ENCODE measurements at regions not wholly inside any gene's neighbourhood (a gene's known extent, or its start where the extent isn't known, plus 50 kb on each side); places are given as distances from the start of the nearest gene placed in this dataset.

- H3F3A ChIP-seq (replicated peaks; ENCODE audit: low read depth), result no peaks in the 10 kb centered on the region
- H3K9me2 ChIP-seq (ENCODE audit: insufficient read depth), result no peaks in the 10 kb centered on the region; the same call in 1 of the 2 replicates
- H3K79me2 ChIP-seq (replicated peaks; ENCODE audit: insufficient read depth), result no peaks in the 10 kb centered on the region
- H3K36me3 ChIP-seq (ENCODE audit: insufficient read depth), result peaks cover 13% of the 10 kb centered on the region; the same call in 1 of the 2 replicates
- no peak for DNase-seq (ENCODE audit: low spot score)
- Mint-ChIP-seq H3K9me3 (peaks cover 47% of the 10 kb centered on the region), H3K4me3 (no peak overlapping the region), H3K4me1 (no peaks in the 10 kb centered on the region), H3K27me3 (ENCODE audit: insufficient read depth, low read depth, poor library complexity) (peaks cover 2% of the 10 kb centered on the region), H3K36me3 (ENCODE audit: low read depth) (peaks cover 44% of the 10 kb centered on the region), H3K27ac (no peak overlapping the region)
- H2AFZ ChIP-seq, result no peak overlapping the region
- H3K4me1 ChIP-seq (ENCODE audit: insufficient read depth), result no peaks in the 10 kb centered on the region
- no peak for TF ChIP-seq CREB1 (CRISPR knock-in tag; IDR thresholded peaks at IDR 0.05; ENCODE audit: low read depth)
- TF ChIP-seq ZNF462 (CRISPR knock-in tag; IDR thresholded peaks at IDR 0.05), result no peak
- no peak for TF ChIP-seq ZNF331 (CRISPR knock-in tag; IDR thresholded peaks at IDR 0.05; ENCODE audit: low read depth)
- TF ChIP-seq EZH2phosphoT487 (IDR thresholded peaks at IDR 0.05; ENCODE audit: unreplicated experiment), result no peak
- TF ChIP-seq NANOG (IDR thresholded peaks at IDR 0.05; ENCODE audit: borderline replicate concordance), result no peak
- no peak for TF ChIP-seq CTCF (conservative IDR thresholded peaks at IDR 0.05; ENCODE audit: low read depth in 2 of 2)
- TF ChIP-seq ZNF114 (CRISPR knock-in tag; IDR thresholded peaks at IDR 0.05), result no peak
- no peak for TF ChIP-seq ETS1 (IDR thresholded peaks at IDR 0.05)
- TF ChIP-seq EZH2 (IDR thresholded peaks at IDR 0.05; ENCODE audit: low read depth, unreplicated experiment), result no peak
- TF ChIP-seq POLR2AphosphoS5 (IDR thresholded peaks at IDR 0.05; ENCODE audit: low read depth), result no peak
- no peak for ATAC-seq
- no peak overlapping the region for H3K4me2 ChIP-seq
- no peaks in the 10 kb centered on the region for H3K27me3 ChIP-seq (ENCODE audit: insufficient read depth)
- no peak overlapping the region for H3K27ac ChIP-seq (ENCODE audit: low read depth)
- H3K4me3 ChIP-seq, result no peak overlapping the region
- H4K20me1 ChIP-seq (replicated peaks; ENCODE audit: insufficient read depth), result no peaks in the 10 kb centered on the region
Observed at GRCh38 chr14:40476005-40476404, 1043.8 kb upstream of the FBXO33 start.

Measured in GM23338 (cell line).